Parathyroid adenoma (tissue), 2 donors: ENCODE measurements at regions not wholly inside any gene's neighbourhood (a gene's known extent, or its start where the extent isn't known, plus 50 kb on each side); places are given as distances from the start of the nearest gene placed in this dataset.
"Not testable (repeated sequence)": the region's sequence is repeated elsewhere in the genome, so short reads cannot be mapped to it uniquely, and the experiment has no call there.

Experiments
- H2AFZ ChIP-seq: fragments of 300-600 bp; sonication (generic); one replicate; pipeline ENCODE4 v1.7.0; 2017; ENCODE audit warnings: antibody characterized with exemption, mild to moderate bottlenecking
- H3K27ac ChIP-seq: fragments of 300-600 bp; sonication (generic); one replicate; pipeline ENCODE4 v1.7.0; 2017
- H3K27me3 ChIP-seq: fragments of 300-600 bp; sonication (generic); one replicate; pipeline ENCODE4 v1.7.0; 2017; ENCODE audit warnings: low read length; ENCODE audit not compliant: control insufficient read depth, insufficient read depth
- H3K36me3 ChIP-seq: fragments of 300-600 bp; sonication (generic); one replicate; pipeline ENCODE4 v1.7.0; 2017; ENCODE audit warnings: low read length; ENCODE audit not compliant: control insufficient read depth, insufficient read depth
- H3K4me1 ChIP-seq: fragments of 300-600 bp; sonication (generic); one replicate; pipeline ENCODE4 v1.7.0; 2017; ENCODE audit warnings: control low read depth
- H3K4me2 ChIP-seq: fragments of 300-600 bp; sonication (generic); one replicate; pipeline ENCODE4 v1.7.0; 2017; ENCODE audit warnings: low read length
- H3K4me3 ChIP-seq: fragments of 300-600 bp; sonication (generic); one replicate; pipeline ENCODE4 v1.7.0; 2017; ENCODE audit warnings: low read depth, low read length
- H3K79me2 ChIP-seq: fragments of 300-600 bp; sonication (generic); one replicate; pipeline ENCODE4 v1.7.0; 2017; ENCODE audit warnings: control low read depth
- H3K9ac ChIP-seq: fragments of 300-600 bp; sonication (generic); one replicate; pipeline ENCODE4 v1.7.0; 2017; ENCODE audit warnings: mild to moderate bottlenecking
- H3K9me3 ChIP-seq: fragments of 300-600 bp; sonication (generic); one replicate; pipeline ENCODE4 v1.7.0; 2017; ENCODE audit warnings: low read length; ENCODE audit not compliant: control insufficient read depth
- CTCF ChIP-seq: fragments of 300-600 bp; sonication (generic); IDR thresholded peaks from one replicate; pipeline ENCODE4 v1.7.0; 2017; ENCODE audit warnings: antibody characterized with exemption, mild to moderate bottlenecking
- donor health status: primary hyperparathyroidism.

- no peaks in the 10 kb centered on the region for H3K9me3 ChIP-seq
- no peak overlapping the region for H3K4me2 ChIP-seq
- H2AFZ ChIP-seq, result no peak overlapping the region
- H3K9ac ChIP-seq, result no peak overlapping the region
- TF ChIP-seq CTCF, result no peak
- no peaks in the 10 kb centered on the region for H3K36me3 ChIP-seq
- H3K79me2 ChIP-seq, result no peaks in the 10 kb centered on the region
- no peaks in the 10 kb centered on the region for H3K4me1 ChIP-seq
- H3K4me3 ChIP-seq, result no peak overlapping the region
- H3K27ac ChIP-seq, result no peak overlapping the region
- H3K27me3 ChIP-seq, result no peaks in the 10 kb centered on the region
These were observed 258.7 kb upstream of the IL12B start for GRCh38 chr5:159588941-159589340.

GRCh38 chr5:159593518-159594073 lies 263.3 kb upstream of the IL12B start:
- no peak overlapping the region for H3K4me3 ChIP-seq

GRCh38 chr5:159595561-159595960 lies 265.3 kb upstream of the IL12B start:
- H3K9me3 ChIP-seq, H3K9ac ChIP-seq, H3K4me3 ChIP-seq, H3K4me1 ChIP-seq, H3K4me2 ChIP-seq, H3K36me3 ChIP-seq, H3K27me3 ChIP-seq, H2AFZ ChIP-seq, H3K27ac ChIP-seq, H3K79me2 ChIP-seq: not testable (repeated sequence)

More at GRCh38 chr5:159593518-159594073, 263.3 kb upstream of the IL12B start:
- Histone ChIP-seq H3K9ac (no peak overlapping the region), H3K79me2 (no peaks in the 10 kb centered on the region), H3K36me3 (no peaks in the 10 kb centered on the region), H3K27me3 (no peaks in the 10 kb centered on the region), H3K9me3 (no peaks in the 10 kb centered on the region), H3K4me1 (no peaks in the 10 kb centered on the region), H3K4me2 (no peak overlapping the region), H3K27ac (no peak overlapping the region), H2AFZ (no peak overlapping the region)
- TF ChIP-seq CTCF, result no peak

GRCh38 chr5:159601216-159601615 lies 270.9 kb upstream of the IL12B start:
- H3K9ac ChIP-seq, result no peak overlapping the region
- H3K27me3 ChIP-seq, result no peaks in the 10 kb centered on the region
- no peak for TF ChIP-seq CTCF
- H3K36me3 ChIP-seq, result no peaks in the 10 kb centered on the region
- H2AFZ ChIP-seq, result no peak overlapping the region
- no peak overlapping the region for H3K4me2 ChIP-seq
- no peaks in the 10 kb centered on the region for H3K9me3 ChIP-seq
- no peak overlapping the region for H3K4me3 ChIP-seq
- no peaks in the 10 kb centered on the region for H3K4me1 ChIP-seq
- no peaks in the 10 kb centered on the region for H3K79me2 ChIP-seq
- H3K27ac ChIP-seq, result no peak overlapping the region

GRCh38 chr5:159602434-159602833 lies 272.1 kb upstream of the IL12B start:
- no peaks in the 10 kb centered on the region for H3K36me3 ChIP-seq
- no peak overlapping the region for H3K4me2 ChIP-seq
- H3K79me2 ChIP-seq, result no peaks in the 10 kb centered on the region
- no peaks in the 10 kb centered on the region for H3K9me3 ChIP-seq
- H3K27me3 ChIP-seq, result no peaks in the 10 kb centered on the region
- H3K4me1 ChIP-seq, result no peaks in the 10 kb centered on the region
- no peak overlapping the region for H3K4me3 ChIP-seq
- H3K9ac ChIP-seq, result no peak overlapping the region
- H2AFZ ChIP-seq, result no peak overlapping the region
- no peak for TF ChIP-seq CTCF
- H3K27ac ChIP-seq, result no peak overlapping the region
